ENCODE measurements at regions not wholly inside any gene's neighbourhood (a gene's known extent, or its start where the extent isn't known, plus 50 kb on each side); places are given as distances from the start of the nearest gene placed in this dataset.

GRCh38 chr12:24746864-24747263, 202.0 kb downstream of the BCAT1 start:
- Histone ChIP-seq H3K79me2 (ENCODE audit: control insufficient read depth, insufficient read depth, low read length) (no peaks in the 10 kb centered on the region), H3K9me3 (ENCODE audit: control insufficient read depth, low read depth, low read length) (no peaks in the 10 kb centered on the region), H3K9me1 (ENCODE audit: control insufficient read depth, extremely low read depth, insufficient read depth, low read length) (no peaks in the 10 kb centered on the region)

DNA sequence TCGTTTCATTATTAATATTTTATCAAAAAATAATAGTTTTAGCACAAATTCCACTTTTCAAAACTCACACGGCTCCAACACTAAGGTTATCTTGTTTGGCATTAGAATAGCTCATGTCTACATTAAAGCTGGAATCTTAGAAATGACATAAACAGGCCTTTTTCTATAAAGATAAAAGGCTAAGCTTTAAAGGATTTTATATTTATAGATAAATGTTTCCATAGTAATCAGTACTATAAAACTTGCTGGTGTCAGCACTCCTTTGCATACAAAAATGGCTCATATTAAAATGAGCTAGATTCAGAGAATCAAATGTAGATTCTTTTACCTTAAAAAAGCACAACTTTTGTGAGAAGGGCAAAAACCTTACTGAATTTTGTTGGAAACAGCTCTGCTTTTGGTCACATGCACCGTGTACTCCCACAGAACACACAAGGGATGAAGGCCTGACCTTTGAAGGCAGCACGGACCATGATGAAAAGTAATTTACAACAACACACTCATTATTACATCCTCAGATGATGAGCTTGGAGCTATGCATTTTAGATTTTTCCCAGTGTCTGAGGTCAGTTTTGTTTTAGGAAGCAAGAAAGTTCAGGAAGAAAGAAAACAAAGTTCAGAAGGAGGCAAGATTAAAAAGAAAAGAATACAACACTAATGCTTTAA, 202.8 kb downstream of the BCAT1 start:
- H3K9ac ChIP-seq (ENCODE audit: control insufficient read depth, extremely low read depth, insufficient read depth, low read length) = no peak overlapping the region
- H3K4me2 ChIP-seq (ENCODE audit: control insufficient read depth, extremely low read depth, insufficient read depth, low read depth, low read length) = no peak overlapping the region
- no peak overlapping the region for H3K27ac ChIP-seq (ENCODE audit: control insufficient read depth, insufficient read depth, low read length)
- H3K9me3 ChIP-seq (ENCODE audit: control insufficient read depth, low read depth, low read length) = no peaks in the 10 kb centered on the region
- no peak for TF ChIP-seq EZH2 (IDR thresholded peaks at IDR 0.05; ENCODE audit: low read length)
- TF ChIP-seq, protein P1, sequence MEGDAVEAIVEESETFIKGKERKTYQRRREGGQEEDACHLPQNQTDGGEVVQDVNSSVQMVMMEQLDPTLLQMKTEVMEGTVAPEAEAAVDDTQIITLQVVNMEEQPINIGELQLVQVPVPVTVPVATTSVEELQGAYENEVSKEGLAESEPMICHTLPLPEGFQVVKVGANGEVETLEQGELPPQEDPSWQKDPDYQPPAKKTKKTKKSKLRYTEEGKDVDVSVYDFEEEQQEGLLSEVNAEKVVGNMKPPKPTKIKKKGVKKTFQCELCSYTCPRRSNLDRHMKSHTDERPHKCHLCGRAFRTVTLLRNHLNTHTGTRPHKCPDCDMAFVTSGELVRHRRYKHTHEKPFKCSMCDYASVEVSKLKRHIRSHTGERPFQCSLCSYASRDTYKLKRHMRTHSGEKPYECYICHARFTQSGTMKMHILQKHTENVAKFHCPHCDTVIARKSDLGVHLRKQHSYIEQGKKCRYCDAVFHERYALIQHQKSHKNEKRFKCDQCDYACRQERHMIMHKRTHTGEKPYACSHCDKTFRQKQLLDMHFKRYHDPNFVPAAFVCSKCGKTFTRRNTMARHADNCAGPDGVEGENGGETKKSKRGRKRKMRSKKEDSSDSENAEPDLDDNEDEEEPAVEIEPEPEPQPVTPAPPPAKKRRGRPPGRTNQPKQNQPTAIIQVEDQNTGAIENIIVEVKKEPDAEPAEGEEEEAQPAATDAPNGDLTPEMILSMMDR (optimal IDR thresholded peaks at IDR 0.05 in 1 of 3, IDR thresholded peaks at IDR 0.05 in 1 of 3, conservative IDR thresholded peaks at IDR 0.05 in 1 of 3; ENCODE audit: extremely low read depth in 1 of 3, insufficient read depth in 2 of 3, low read length in 3 of 3) = no peak
- no peaks in the 10 kb centered on the region for H3K9me1 ChIP-seq (ENCODE audit: control insufficient read depth, extremely low read depth, insufficient read depth, low read length)
- H3K4me1 ChIP-seq (ENCODE audit: control insufficient read depth, extremely low read depth, insufficient read depth, low read length) = peaks cover under 1% of the 10 kb centered on the region
- no peaks in the 10 kb centered on the region for H3K27me3 ChIP-seq (ENCODE audit: control insufficient read depth, extremely low read depth, insufficient read depth, low read length)
- no peaks in the 10 kb centered on the region for H3K36me3 ChIP-seq (ENCODE audit: control insufficient read depth in 2 of 2, extremely low read depth in 1 of 2, insufficient read depth in 2 of 2, low read length in 2 of 2)
- H3K79me2 ChIP-seq (ENCODE audit: control insufficient read depth, insufficient read depth, low read length) = no peaks in the 10 kb centered on the region
- dilution Hi-C loops (cut with MboI; ENCODE audit: extremely low pct_ligation_motif_present, low sequenced_read_pairs) = no loop called here
- DNase-seq (ENCODE audit: low read depth, low spot score) = no peak
- H4K20me1 ChIP-seq (ENCODE audit: control insufficient read depth, extremely low read depth, insufficient read depth, low read length) = no peaks in the 10 kb centered on the region
- H2AFZ ChIP-seq (ENCODE audit: control insufficient read depth, low read length) = no peak overlapping the region
- FAIRE-seq = no peak
- no peak overlapping the region for H3K4me3 ChIP-seq (ENCODE audit: control insufficient read depth in 2 of 3, extremely low read depth in 1 of 3, insufficient read depth in 2 of 3, low read depth in 1 of 3, low read length in 3 of 3)

More at GRCh38 chr12:24746864-24747263, 202.0 kb downstream of the BCAT1 start:
- Histone ChIP-seq H3K4me2 (ENCODE audit: control insufficient read depth, extremely low read depth, insufficient read depth, low read depth, low read length) (no peak overlapping the region), H3K4me1 (ENCODE audit: control insufficient read depth, extremely low read depth, insufficient read depth, low read length) (peaks cover 6% of the 10 kb centered on the region), H3K27ac (ENCODE audit: control insufficient read depth, insufficient read depth, low read length) (no peak overlapping the region), H3K27me3 (ENCODE audit: control insufficient read depth, extremely low read depth, insufficient read depth, low read length) (no peaks in the 10 kb centered on the region), H3K36me3 (ENCODE audit: control insufficient read depth in 2 of 2, extremely low read depth in 1 of 2, insufficient read depth in 2 of 2, low read length in 2 of 2) (no peaks in the 10 kb centered on the region), H2AFZ (ENCODE audit: control insufficient read depth, low read length) (no peak overlapping the region), H4K20me1 (ENCODE audit: control insufficient read depth, extremely low read depth, insufficient read depth, low read length) (no peaks in the 10 kb centered on the region), H3K9ac (ENCODE audit: control insufficient read depth, extremely low read depth, insufficient read depth, low read length) (no peak overlapping the region), H3K4me3 (ENCODE audit: control insufficient read depth in 2 of 3, extremely low read depth in 1 of 3, insufficient read depth in 2 of 3, low read depth in 1 of 3, low read length in 3 of 3) (no peak overlapping the region)
- dilution Hi-C loops (cut with MboI; ENCODE audit: extremely low pct_ligation_motif_present, low sequenced_read_pairs) = no loop called here
- DNase-seq (ENCODE audit: low read depth, low spot score) (no peak), FAIRE-seq (no peak)
- TF ChIP-seq, protein P1 (optimal IDR thresholded peaks at IDR 0.05 in 1 of 3, IDR thresholded peaks at IDR 0.05 in 1 of 3, conservative IDR thresholded peaks at IDR 0.05 in 1 of 3; ENCODE audit: extremely low read depth in 1 of 3, insufficient read depth in 2 of 3, low read length in 3 of 3) = no peak
- TF ChIP-seq EZH2 (IDR thresholded peaks at IDR 0.05; ENCODE audit: low read length) = no peak

Data from keratinocyte (primary cell).